Endodermal cell (in vitro differentiated cells): ENCODE measurements at regions not wholly inside any gene's neighbourhood (a gene's known extent, or its start where the extent isn't known, plus 50 kb on each side); places are given as distances from the start of the nearest gene placed in this dataset.

Source experiments
- DNase-seq: peaks from one replicate; pipeline ENCODE4 v3.0.0-alpha.2; 2017
- H3K27ac ChIP-seq: 2 replicates; pipeline ENCODE4 v1.5.1; 2013; ENCODE audit warnings: mild to moderate bottlenecking, low read depth, low read length, moderate library complexity
- H3K27me3 ChIP-seq: 2 replicates; pipeline ENCODE4 v1.6.1; 2013; ENCODE audit warnings: mild to moderate bottlenecking, low read length, moderate library complexity; ENCODE audit not compliant: insufficient read depth, control insufficient read depth, poor library complexity, severe bottlenecking
- H3K36me3 ChIP-seq: 2 replicates; pipeline ENCODE4 v1.7.0; 2013; ENCODE audit warnings: mild to moderate bottlenecking, low read length, moderate library complexity; ENCODE audit not compliant: control insufficient read depth, insufficient read depth
- H3K4me1 ChIP-seq: one replicate; pipeline ENCODE4 v1.7.0; 2013; ENCODE audit warnings: low read length; ENCODE audit not compliant: control insufficient read depth, insufficient read depth
- H3K4me3 ChIP-seq: 2 replicates; pipeline ENCODE4 v1.5.1; 2013; ENCODE audit warnings: mild to moderate bottlenecking, low read length, moderate library complexity
- H3K9ac ChIP-seq: 2 replicates; pipeline ENCODE4 v1.6.1; 2013; ENCODE audit warnings: mild to moderate bottlenecking, low read length, moderate library complexity; ENCODE audit not compliant: poor library complexity, severe bottlenecking; ENCODE audit errors: extremely low read depth
- H3K9me3 ChIP-seq: 2 replicates; pipeline ENCODE4 v1.6.1; 2013; ENCODE audit warnings: mild to moderate bottlenecking, low read length, moderate library complexity; ENCODE audit not compliant: control insufficient read depth
- H3K27ac Mint-ChIP-seq: 2 replicates; pipeline ENCODE4 v1.8.0; 2020; ENCODE audit warnings: mixed read lengths
- H3K27me3 Mint-ChIP-seq: 2 replicates; pipeline ENCODE4 v1.8.0; 2021; ENCODE audit warnings: mild to moderate bottlenecking, mixed read lengths; ENCODE audit not compliant: insufficient read depth
- H3K36me3 Mint-ChIP-seq: 2 replicates; pipeline ENCODE4 v1.8.0; 2020; ENCODE audit warnings: low read depth, mixed read lengths
- H3K4me1 Mint-ChIP-seq: 2 replicates; pipeline ENCODE4 v1.8.0; 2020; ENCODE audit warnings: mixed read lengths
- H3K4me3 Mint-ChIP-seq: 2 replicates; pipeline ENCODE4 v1.8.0; 2020; ENCODE audit warnings: mild to moderate bottlenecking, moderate library complexity, mixed read lengths
- H3K9me3 Mint-ChIP-seq: 2 replicates; pipeline ENCODE4 v1.8.0; 2020; ENCODE audit warnings: mild to moderate bottlenecking, mixed read lengths
- WGBS, 2 experiments: methylation state at CpG; one replicate each; pipeline versions ENCODE4 v1.1.5 to v1.1.7; 2013; ENCODE audit warnings: missing lambda C conversion rate in 2 of 2, mixed read lengths in 1 of 2; ENCODE audit not compliant: insufficient coverage in 1 of 2, insufficient read length in 1 of 2; 5-methylcytosine and 5-hydroxymethylcytosine counted together
- TF ChIP-seq, protein P1 (sequence below): fragments of 200-600 bp; sonication (generic); conservative IDR thresholded peaks from 2 replicates; pipeline ENCODE4 v1.5.0; 2021; ENCODE audit warnings: antibody characterized with exemption, mild to moderate bottlenecking

DNA sequence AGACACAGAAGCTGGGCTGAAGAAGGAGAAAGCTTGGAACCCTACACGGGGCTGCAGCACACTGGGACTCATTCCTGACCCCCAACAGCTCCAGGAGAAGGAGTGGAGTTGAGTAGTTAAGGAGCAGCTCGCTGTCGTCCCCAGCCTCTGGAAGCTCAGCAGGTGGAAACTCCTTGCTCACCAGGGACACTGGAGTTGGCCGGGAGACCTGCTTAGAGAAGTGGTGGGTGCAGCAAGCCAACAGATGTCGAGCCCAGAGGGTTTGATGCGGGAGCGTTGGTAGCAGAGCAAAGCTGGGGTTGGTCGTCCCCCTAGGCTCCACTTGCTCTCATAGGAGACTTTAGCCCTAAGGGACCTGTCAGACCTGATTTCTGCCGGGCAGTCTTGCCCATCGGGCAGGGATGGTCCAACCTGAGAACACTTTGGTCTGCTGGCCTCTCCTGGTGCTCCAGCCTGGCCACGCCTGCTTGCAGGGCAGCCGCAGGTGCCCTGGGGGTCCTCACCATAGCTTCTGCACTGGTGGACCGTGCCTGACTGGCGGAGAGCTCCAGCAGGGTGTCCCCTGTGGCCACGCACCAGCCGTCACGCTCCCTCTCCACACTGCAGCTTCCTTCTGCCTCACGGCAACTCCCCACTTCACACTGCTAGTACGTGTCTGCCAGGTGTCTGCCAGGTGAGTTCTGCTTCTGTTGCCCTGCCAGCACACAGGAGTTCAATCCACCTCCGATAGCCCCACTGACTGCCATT lies 353.7 kb downstream of the GASK1B start:
- TF ChIP-seq, protein P1, sequence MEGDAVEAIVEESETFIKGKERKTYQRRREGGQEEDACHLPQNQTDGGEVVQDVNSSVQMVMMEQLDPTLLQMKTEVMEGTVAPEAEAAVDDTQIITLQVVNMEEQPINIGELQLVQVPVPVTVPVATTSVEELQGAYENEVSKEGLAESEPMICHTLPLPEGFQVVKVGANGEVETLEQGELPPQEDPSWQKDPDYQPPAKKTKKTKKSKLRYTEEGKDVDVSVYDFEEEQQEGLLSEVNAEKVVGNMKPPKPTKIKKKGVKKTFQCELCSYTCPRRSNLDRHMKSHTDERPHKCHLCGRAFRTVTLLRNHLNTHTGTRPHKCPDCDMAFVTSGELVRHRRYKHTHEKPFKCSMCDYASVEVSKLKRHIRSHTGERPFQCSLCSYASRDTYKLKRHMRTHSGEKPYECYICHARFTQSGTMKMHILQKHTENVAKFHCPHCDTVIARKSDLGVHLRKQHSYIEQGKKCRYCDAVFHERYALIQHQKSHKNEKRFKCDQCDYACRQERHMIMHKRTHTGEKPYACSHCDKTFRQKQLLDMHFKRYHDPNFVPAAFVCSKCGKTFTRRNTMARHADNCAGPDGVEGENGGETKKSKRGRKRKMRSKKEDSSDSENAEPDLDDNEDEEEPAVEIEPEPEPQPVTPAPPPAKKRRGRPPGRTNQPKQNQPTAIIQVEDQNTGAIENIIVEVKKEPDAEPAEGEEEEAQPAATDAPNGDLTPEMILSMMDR: no peak
- DNase-seq: no peak
- H3K36me3 ChIP-seq: no peaks in the 10 kb centered on the region
- Mint-ChIP-seq H3K27me3 (no peaks in the 10 kb centered on the region), H3K9me3 (peaks cover 7% of the 10 kb centered on the region), H3K4me1 (peaks cover 3% of the 10 kb centered on the region), H3K27ac (no peak overlapping the region), H3K36me3 (no peaks in the 10 kb centered on the region), H3K4me3 (no peak overlapping the region)
- 94 to 95% methylated on average over 15 to 20 of the region's 20 CpGs for WGBS, 2 experiments
- no peaks in the 10 kb centered on the region for H3K27me3 ChIP-seq
- no peak overlapping the region for H3K9ac ChIP-seq
- H3K4me1 ChIP-seq: no peaks in the 10 kb centered on the region
- no peak overlapping the region for H3K27ac ChIP-seq
- no peak overlapping the region for H3K4me3 ChIP-seq
- no peaks in the 10 kb centered on the region for H3K9me3 ChIP-seq

DNA sequence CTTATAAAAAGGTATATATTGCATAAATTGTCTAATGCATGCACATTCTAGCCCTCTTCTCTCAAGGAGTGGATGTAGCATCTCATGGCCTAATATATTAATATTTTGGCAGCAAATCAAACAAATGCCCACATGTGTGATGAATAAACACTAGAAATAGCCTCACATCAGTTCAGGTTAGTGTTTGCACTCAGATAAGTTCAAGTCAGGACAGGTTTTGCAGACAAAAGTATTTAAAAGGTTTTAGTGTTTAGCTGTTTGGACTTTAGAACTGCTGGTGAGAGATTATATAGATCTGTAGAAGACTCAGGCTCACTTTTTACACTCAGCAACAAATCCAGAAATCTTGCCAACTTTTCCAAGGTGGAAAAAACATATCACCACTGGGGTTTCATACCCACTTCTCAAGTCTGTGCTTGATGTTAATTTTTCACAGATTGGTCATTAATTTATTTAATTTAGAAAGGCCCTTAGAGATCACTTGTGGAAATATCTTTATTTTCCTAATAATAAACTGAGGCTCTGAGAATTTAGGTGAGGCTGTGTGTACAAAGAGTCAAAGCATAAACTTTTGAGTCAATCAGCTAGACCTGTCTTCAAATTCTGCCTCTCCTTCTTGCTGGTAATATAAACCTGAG lies 362.6 kb downstream of the GASK1B start:
- DNase-seq: no peak
- Mint-ChIP-seq H3K9me3 (peaks cover 9% of the 10 kb centered on the region), H3K4me1 (no peaks in the 10 kb centered on the region), H3K36me3 (no peaks in the 10 kb centered on the region), H3K27ac (no peak overlapping the region), H3K4me3 (no peak overlapping the region), H3K27me3 (no peaks in the 10 kb centered on the region)
- Histone ChIP-seq H3K4me1 (no peaks in the 10 kb centered on the region), H3K4me3 (no peak overlapping the region), H3K27me3 (no peaks in the 10 kb centered on the region), H3K27ac (no peak overlapping the region), H3K36me3 (no peaks in the 10 kb centered on the region), H3K9ac (no peak overlapping the region), H3K9me3 (no peaks in the 10 kb centered on the region)
- TF ChIP-seq, protein P1: no peak

DNA sequence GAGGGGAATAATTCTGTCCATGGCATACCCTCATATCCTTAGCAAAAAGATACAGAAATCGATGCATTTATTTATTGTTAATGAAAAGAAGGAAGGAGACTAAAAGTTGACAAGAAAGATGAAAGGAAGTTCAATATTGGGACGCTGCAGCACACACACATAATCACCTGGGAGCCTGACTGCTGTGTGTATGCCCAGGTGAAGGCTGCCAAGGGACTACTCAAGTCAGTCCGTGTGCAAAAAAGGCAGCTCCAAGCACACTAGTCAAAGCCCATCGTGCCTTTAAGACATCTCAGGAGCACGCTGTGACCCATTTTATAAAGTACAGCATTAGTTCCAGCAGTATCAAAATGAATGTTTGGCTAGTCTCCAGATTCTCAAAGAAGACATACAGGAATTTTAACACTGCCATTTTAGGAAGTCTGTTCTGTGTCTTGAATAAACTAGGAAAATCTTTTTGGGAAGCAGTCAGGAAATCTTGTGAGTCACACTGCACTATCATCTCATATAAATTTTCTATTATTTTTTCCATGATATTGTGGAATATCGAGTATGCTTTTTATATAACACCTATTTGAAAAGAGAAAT lies 363.9 kb downstream of the GASK1B start:
- no peaks in the 10 kb centered on the region for H3K4me1 ChIP-seq
- no peak overlapping the region for H3K9ac ChIP-seq
- Mint-ChIP-seq H3K27me3 (no peaks in the 10 kb centered on the region), H3K4me1 (no peaks in the 10 kb centered on the region), H3K4me3 (no peak overlapping the region), H3K9me3 (peaks cover 9% of the 10 kb centered on the region), H3K36me3 (no peaks in the 10 kb centered on the region), H3K27ac (no peak overlapping the region)
- no peaks in the 10 kb centered on the region for H3K9me3 ChIP-seq
- TF ChIP-seq, protein P1: no peak
- 86 to 87% methylated on average over 2 to 5 of the region's 6 CpGs for WGBS, 2 experiments
- no peak overlapping the region for H3K4me3 ChIP-seq
- no peak for DNase-seq
- H3K36me3 ChIP-seq: no peaks in the 10 kb centered on the region
- H3K27ac ChIP-seq: no peak overlapping the region
- no peaks in the 10 kb centered on the region for H3K27me3 ChIP-seq
